Chondrocyte (in vitro differentiated cells): ENCODE measurements at regions not wholly inside any gene's neighbourhood (a gene's known extent, or its start where the extent isn't known, plus 50 kb on each side); places are given as distances from the start of the nearest gene placed in this dataset.

Experiments used
- DNase-seq: peaks from one replicate; pipeline ENCODE4 v3.0.0; 2021; ENCODE audit warnings: mixed read lengths, low spot score
- H3K27ac Mint-ChIP-seq: one replicate; pipeline ENCODE4 v1.8.0; 2021; ENCODE audit warnings: mild to moderate bottlenecking, moderate library complexity, mixed read lengths; ENCODE audit not compliant: unreplicated experiment
- H3K27me3 Mint-ChIP-seq: 2 replicates; pipeline ENCODE4 v1.8.0; 2021; ENCODE audit warnings: low read depth, mixed read lengths
- H3K36me3 Mint-ChIP-seq: 2 replicates; pipeline ENCODE4 v1.8.0; 2021; ENCODE audit warnings: low read depth, mixed read lengths
- H3K4me1 Mint-ChIP-seq: 2 replicates; pipeline ENCODE4 v1.8.0; 2021; ENCODE audit warnings: low read depth, mild to moderate bottlenecking, mixed read lengths
- H3K4me3 Mint-ChIP-seq: one replicate; pipeline ENCODE4 v1.8.0; 2021; ENCODE audit warnings: mild to moderate bottlenecking, moderate library complexity, mixed read lengths; ENCODE audit not compliant: unreplicated experiment
- H3K9me3 Mint-ChIP-seq: 2 replicates; pipeline ENCODE4 v1.8.0; 2021; ENCODE audit warnings: low read depth, mixed read lengths
- CTCF ChIP-seq: fragments of 200-600 bp; sonication (generic); IDR thresholded peaks from 2 replicates; pipeline ENCODE4 v1.5.0; 2021; ENCODE audit warnings: antibody characterized with exemption, mild to moderate bottlenecking, moderate library complexity

GRCh38 chr7:126378642-126379041, 874.1 kb downstream of the GRM8 start:
- no peak for DNase-seq
- Mint-ChIP-seq H3K27ac (no peak overlapping the region), H3K4me1 (no peaks in the 10 kb centered on the region), H3K9me3 (no peaks in the 10 kb centered on the region), H3K27me3 (peaks cover 2% of the 10 kb centered on the region), H3K4me3 (no peak overlapping the region), H3K36me3 (no peaks in the 10 kb centered on the region)
- no peak for TF ChIP-seq CTCF

GRCh38 chr7:126370038-126370668, 882.6 kb downstream of the GRM8 start:
- peaks cover 16% of the 10 kb centered on the region for H3K9me3 Mint-ChIP-seq
- H3K4me3 Mint-ChIP-seq, result no peak overlapping the region

GRCh38 chr7:126362746-126363145, 890.0 kb downstream of the GRM8 start:
- Mint-ChIP-seq H3K27ac (no peak overlapping the region), H3K4me3 (no peak overlapping the region), H3K9me3 (no peaks in the 10 kb centered on the region), H3K4me1 (no peaks in the 10 kb centered on the region), H3K27me3 (no peaks in the 10 kb centered on the region), H3K36me3 (no peaks in the 10 kb centered on the region)
- no peak for DNase-seq
- no peak for TF ChIP-seq CTCF

More at GRCh38 chr7:126370038-126370668, 882.6 kb downstream of the GRM8 start:
- Mint-ChIP-seq H3K27me3 (no peaks in the 10 kb centered on the region), H3K36me3 (no peaks in the 10 kb centered on the region), H3K4me1 (no peaks in the 10 kb centered on the region), H3K27ac (no peak overlapping the region)
- DNase-seq, result no peak
- no peak for TF ChIP-seq CTCF

- Mint-ChIP-seq H3K4me1 (no peaks in the 10 kb centered on the region), H3K36me3 (no peaks in the 10 kb centered on the region), H3K9me3 (no peaks in the 10 kb centered on the region), H3K27ac (no peak overlapping the region), H3K4me3 (no peak overlapping the region), H3K27me3 (no peaks in the 10 kb centered on the region)
- TF ChIP-seq CTCF, result no peak
- no peak for DNase-seq
Measured at GRCh38 chr7:126361183-126361582, 891.6 kb downstream of the GRM8 start.

GRCh38 chr7:126339813-126340212, 912.9 kb downstream of the GRM8 start:
- no peak for DNase-seq
- Mint-ChIP-seq H3K27me3 (no peaks in the 10 kb centered on the region), H3K27ac (no peak overlapping the region), H3K9me3 (peaks cover 2% of the 10 kb centered on the region), H3K36me3 (no peaks in the 10 kb centered on the region), H3K4me3 (no peak overlapping the region), H3K4me1 (no peaks in the 10 kb centered on the region)
- no peak for TF ChIP-seq CTCF
